Breast epithelium (tissue), 3 donors: ENCODE measurements at regions not wholly inside any gene's neighbourhood (a gene's known extent, or its start where the extent isn't known, plus 50 kb on each side); places are given as distances from the start of the nearest gene placed in this dataset.

ENCODE experiments used
- POLR2A ChIP-seq: fragments of 450-650 bp; IDR thresholded peaks from one replicate; pipeline ENCODE4 v1.6.1; 2016; ENCODE audit warnings: antibody characterized with exemption, mild to moderate bottlenecking, moderate library complexity
- TF ChIP-seq, protein P1 (sequence below), 3 donors: fragments of 450-650 bp; IDR thresholded peaks; one replicate each; pipeline ENCODE4 v1.5.1; 2016 to 2017; ENCODE audit warnings: antibody characterized with exemption in 3 of 3, mild to moderate bottlenecking in 3 of 3, moderate library complexity in 3 of 3

DNA sequence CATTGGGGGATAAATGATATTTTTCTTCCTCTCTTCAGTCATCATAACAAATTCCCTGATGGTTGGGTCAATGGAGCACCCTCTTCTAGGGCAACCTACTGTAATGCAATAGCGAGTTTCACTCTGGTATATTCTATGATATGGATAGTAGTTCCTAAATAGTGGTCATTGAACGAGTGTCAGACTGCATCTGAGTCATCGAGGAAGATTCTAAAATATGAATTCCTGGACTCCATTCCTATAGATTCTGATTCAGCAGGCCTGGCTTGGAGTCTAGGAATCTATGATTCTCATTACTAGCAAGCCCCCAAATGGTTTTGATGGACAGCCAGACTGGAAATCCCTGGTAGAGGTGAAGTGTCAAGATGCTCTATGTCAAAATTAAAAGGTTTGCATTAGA is 254.5 kb downstream of the BUB3 start:
- TF ChIP-seq, protein P1, sequence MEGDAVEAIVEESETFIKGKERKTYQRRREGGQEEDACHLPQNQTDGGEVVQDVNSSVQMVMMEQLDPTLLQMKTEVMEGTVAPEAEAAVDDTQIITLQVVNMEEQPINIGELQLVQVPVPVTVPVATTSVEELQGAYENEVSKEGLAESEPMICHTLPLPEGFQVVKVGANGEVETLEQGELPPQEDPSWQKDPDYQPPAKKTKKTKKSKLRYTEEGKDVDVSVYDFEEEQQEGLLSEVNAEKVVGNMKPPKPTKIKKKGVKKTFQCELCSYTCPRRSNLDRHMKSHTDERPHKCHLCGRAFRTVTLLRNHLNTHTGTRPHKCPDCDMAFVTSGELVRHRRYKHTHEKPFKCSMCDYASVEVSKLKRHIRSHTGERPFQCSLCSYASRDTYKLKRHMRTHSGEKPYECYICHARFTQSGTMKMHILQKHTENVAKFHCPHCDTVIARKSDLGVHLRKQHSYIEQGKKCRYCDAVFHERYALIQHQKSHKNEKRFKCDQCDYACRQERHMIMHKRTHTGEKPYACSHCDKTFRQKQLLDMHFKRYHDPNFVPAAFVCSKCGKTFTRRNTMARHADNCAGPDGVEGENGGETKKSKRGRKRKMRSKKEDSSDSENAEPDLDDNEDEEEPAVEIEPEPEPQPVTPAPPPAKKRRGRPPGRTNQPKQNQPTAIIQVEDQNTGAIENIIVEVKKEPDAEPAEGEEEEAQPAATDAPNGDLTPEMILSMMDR (IDR thresholded peaks at IDR 0.05) = no peak
- no peak for TF ChIP-seq POLR2A
